K562 (cell line): ENCODE measurements at regions not wholly inside any gene's neighbourhood (a gene's known extent, or its start where the extent isn't known, plus 50 kb on each side); places are given as distances from the start of the nearest gene placed in this dataset.

Experiments used
- ARNT ChIP-seq, 2 experiments: fragments of 450-650 bp; IDR thresholded peaks; 2 replicates each; pipeline ENCODE4 v1.6.1; 2016; ENCODE audit warnings: mild to moderate bottlenecking in 1 of 2
- BRF2 ChIP-seq: IDR thresholded peaks from 3 replicates; pipeline ENCODE4 v1.6.1; 2011; ENCODE audit warnings: borderline replicate concordance, mild to moderate bottlenecking; ENCODE audit not compliant: insufficient read length, insufficient read depth
- GATAD2A ChIP-seq: fragments of 450-650 bp; IDR thresholded peaks from 2 replicates; pipeline ENCODE4 v1.6.1; 2017
- NEUROD1 ChIP-seq: fragments of 150-350 bp; IDR thresholded peaks from 2 replicates; pipeline ENCODE4 v1.6.1; 2014; ENCODE audit warnings: borderline replicate concordance, low read length, low read depth; ENCODE audit not compliant: partially characterized antibody
- PHF8 ChIP-seq: fragments of 200-600 bp; sonication (generic); IDR thresholded peaks from 2 replicates; pipeline ENCODE4 v1.6.1; 2012; ENCODE audit warnings: mixed run types, mild to moderate bottlenecking, inconsistent platforms, low read length, moderate library complexity, borderline replicate concordance
- RCOR1 ChIP-seq, 2 experiments: IDR thresholded peaks; 2 replicates each; pipeline ENCODE4 v1.6.1; 2012; ENCODE audit warnings: low read depth in 2 of 2, low read length in 2 of 2, borderline replicate concordance in 1 of 2, improper control_type of control experiment in 1 of 2
- RREB1 ChIP-seq: fragments of 250-450 bp; sonication (Bioruptor Pico); IDR thresholded peaks from 2 replicates; pipeline ENCODE4 v1.4.0; 2020
- SPI1 ChIP-seq: IDR thresholded peaks from 2 replicates; pipeline ENCODE4 v1.6.1; 2011; ENCODE audit warnings: low read depth, low read length, control low read depth, borderline replicate concordance
- THAP7 ChIP-seq: fragments of 250-450 bp; sonication (Bioruptor Pico); IDR thresholded peaks from 2 replicates; pipeline ENCODE4 v1.5.0; 2021
- ZBTB11 ChIP-seq, 3 experiments: fragments of 200-800 bp in 1 of 3; fragments of 250-450 bp in 1 of 3; fragments of 450-650 bp in 1 of 3; sonication (Bioruptor Pico) in 1 of 3; sonication (Bioruptor generic) in 1 of 3; formaldehyde crosslinking in 1 of 3; IDR thresholded peaks; 2 replicates each; pipeline versions ENCODE4 v1.6.1 to v1.8.0; 2016 to 2022; ENCODE audit warnings: mild to moderate bottlenecking in 2 of 3, missing genetic modification characterization in 2 of 3, missing compliant biosample characterization in 1 of 3, moderate library complexity in 1 of 3
- ZNF197 ChIP-seq: fragments of 200-800 bp; sonication (Bioruptor generic); IDR thresholded peaks from 2 replicates; pipeline ENCODE4 v1.6.1; 2016; ENCODE audit warnings: low read depth, missing genetic modification characterization, missing compliant biosample characterization
- ZNF316 ChIP-seq: fragments of 450-650 bp; IDR thresholded peaks from 2 replicates; pipeline ENCODE4 v1.6.1; 2016
- TF ChIP-seq, protein P1 (sequence below), 2 experiments: IDR thresholded peaks; 2 replicates each; pipeline ENCODE4 v1.6.1; 2011; ENCODE audit warnings: borderline replicate concordance in 1 of 2, control low read depth in 1 of 2, low read depth in 1 of 2, low read length in 1 of 2, mild to moderate bottlenecking in 1 of 2, mixed read lengths in 1 of 2, moderate library complexity in 1 of 2; ENCODE audit not compliant: insufficient read depth in 1 of 2, insufficient read length in 1 of 2, poor library complexity in 1 of 2, severe bottlenecking in 1 of 2; ENCODE audit errors: extremely low read depth in 1 of 2

- TF ChIP-seq, protein P1, sequence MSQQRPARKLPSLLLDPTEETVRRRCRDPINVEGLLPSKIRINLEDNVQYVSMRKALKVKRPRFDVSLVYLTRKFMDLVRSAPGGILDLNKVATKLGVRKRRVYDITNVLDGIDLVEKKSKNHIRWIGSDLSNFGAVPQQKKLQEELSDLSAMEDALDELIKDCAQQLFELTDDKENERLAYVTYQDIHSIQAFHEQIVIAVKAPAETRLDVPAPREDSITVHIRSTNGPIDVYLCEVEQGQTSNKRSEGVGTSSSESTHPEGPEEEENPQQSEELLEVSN (IDR thresholded peaks at IDR 0.05; ENCODE audit: borderline replicate concordance in 1 of 2, extremely low read depth in 1 of 2, insufficient read depth in 1 of 2, insufficient read length in 1 of 2, low read depth in 1 of 2, low read length in 1 of 2, poor library complexity in 1 of 2, severe bottlenecking in 1 of 2), result peak in 1 of 2 experiments; percentile 13
- TF ChIP-seq GATAD2A (peak; percentile 94), BRF2 (no peak), ARNT (IDR thresholded peaks at IDR 0.05) (peak; percentile 89 to 97; a peak in 3 of 4 replicates), RREB1 (0 out of 2 replicates have a peak, but pooled peaks have one; percentile 2), NEUROD1 (peak; percentile 67), ZBTB11 (CRISPR knock-in tag; IDR thresholded peaks at IDR 0.05) (peak in 1 of 3 experiments; percentile 65; a peak in 1 of 6 replicates), SPI1 (0 out of 2 replicates have a peak, but pooled peaks have one; percentile 37), RCOR1 (IDR thresholded peaks at IDR 0.05; ENCODE audit: borderline replicate concordance in 1 of 2, low read depth in 2 of 2, low read length in 2 of 2) (peak; percentile 7 to 90; a peak in 3 of 4 replicates), PHF8 (peak; percentile 17; the same call in 1 of the 2 replicates), ZNF197 (CRISPR knock-in tag) (0 out of 2 replicates have a peak, but pooled peaks have one; percentile 21), THAP7 (CRISPR knock-in tag) (no peak), ZNF316 (no peak)
Measured at GRCh38 chr6:28747631-28748157, 176.1 kb downstream of the TRIM27 start (continued).
